Kidney epithelial cell (primary cell): ENCODE measurements at regions not wholly inside any gene's neighbourhood (a gene's known extent, or its start where the extent isn't known, plus 50 kb on each side); places are given as distances from the start of the nearest gene placed in this dataset.

Experiments used
- DNase-seq: peaks from one replicate; pipeline ENCODE4 v3.0.0-alpha.2; 2010; ENCODE audit warnings: low read depth
- H3K27me3 ChIP-seq: 2 replicates; pipeline ENCODE4 v1.6.0; 2011; ENCODE audit warnings: low read length; ENCODE audit not compliant: control insufficient read depth, insufficient read depth
- H3K36me3 ChIP-seq: 2 replicates; pipeline ENCODE4 v1.5.1; 2011; ENCODE audit warnings: low read length; ENCODE audit not compliant: control insufficient read depth, insufficient read depth
- H3K4me3 ChIP-seq: 2 replicates; pipeline ENCODE4 v1.5.1; 2011; ENCODE audit warnings: low read depth, mild to moderate bottlenecking, control low read depth, low read length
- TF ChIP-seq, protein P1 (sequence below): IDR thresholded peaks from 2 replicates; pipeline ENCODE4 v1.5.1; 2011; ENCODE audit warnings: mild to moderate bottlenecking, moderate library complexity, low read length, control low read depth, inconsistent platforms; ENCODE audit not compliant: insufficient read depth, poor library complexity, severe bottlenecking

GRCh38 chr14:98408713-98409112 lies 863.3 kb downstream of the BCL11B start:
- DNase-seq, result no peak
- Histone ChIP-seq H3K36me3 (no peaks in the 10 kb centered on the region), H3K4me3 (no peak overlapping the region), H3K27me3 (no peaks in the 10 kb centered on the region)
- TF ChIP-seq, protein P1, sequence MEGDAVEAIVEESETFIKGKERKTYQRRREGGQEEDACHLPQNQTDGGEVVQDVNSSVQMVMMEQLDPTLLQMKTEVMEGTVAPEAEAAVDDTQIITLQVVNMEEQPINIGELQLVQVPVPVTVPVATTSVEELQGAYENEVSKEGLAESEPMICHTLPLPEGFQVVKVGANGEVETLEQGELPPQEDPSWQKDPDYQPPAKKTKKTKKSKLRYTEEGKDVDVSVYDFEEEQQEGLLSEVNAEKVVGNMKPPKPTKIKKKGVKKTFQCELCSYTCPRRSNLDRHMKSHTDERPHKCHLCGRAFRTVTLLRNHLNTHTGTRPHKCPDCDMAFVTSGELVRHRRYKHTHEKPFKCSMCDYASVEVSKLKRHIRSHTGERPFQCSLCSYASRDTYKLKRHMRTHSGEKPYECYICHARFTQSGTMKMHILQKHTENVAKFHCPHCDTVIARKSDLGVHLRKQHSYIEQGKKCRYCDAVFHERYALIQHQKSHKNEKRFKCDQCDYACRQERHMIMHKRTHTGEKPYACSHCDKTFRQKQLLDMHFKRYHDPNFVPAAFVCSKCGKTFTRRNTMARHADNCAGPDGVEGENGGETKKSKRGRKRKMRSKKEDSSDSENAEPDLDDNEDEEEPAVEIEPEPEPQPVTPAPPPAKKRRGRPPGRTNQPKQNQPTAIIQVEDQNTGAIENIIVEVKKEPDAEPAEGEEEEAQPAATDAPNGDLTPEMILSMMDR, result no peak

DNA sequence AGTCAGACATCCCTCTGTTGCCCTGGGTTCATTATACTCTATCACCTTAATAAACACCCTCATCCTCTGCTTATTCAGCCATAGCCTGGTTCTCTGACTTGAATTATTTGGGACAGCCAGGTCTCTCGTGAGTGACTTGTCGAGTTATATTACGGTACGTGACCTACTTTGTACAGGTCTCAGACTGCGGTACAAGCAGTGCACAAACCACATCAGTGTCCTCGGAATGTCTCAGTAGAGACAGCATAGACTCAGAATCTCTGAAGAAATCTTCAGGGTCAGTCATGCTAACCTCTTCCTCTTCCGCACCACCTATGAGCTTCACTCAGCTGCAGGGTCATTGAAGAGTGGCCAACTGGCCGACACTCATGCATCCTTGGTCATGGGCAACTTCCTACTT lies 860.8 kb downstream of the BCL11B start:
- DNase-seq, result no peak
- no peaks in the 10 kb centered on the region for H3K36me3 ChIP-seq
- no peaks in the 10 kb centered on the region for H3K27me3 ChIP-seq
- TF ChIP-seq, protein P1, result no peak
- H3K4me3 ChIP-seq, result no peak overlapping the region

GRCh38 chr14:98412431-98412830 lies 859.6 kb downstream of the BCL11B start:
- Histone ChIP-seq H3K27me3 (no peaks in the 10 kb centered on the region), H3K4me3 (no peak overlapping the region), H3K36me3 (no peaks in the 10 kb centered on the region)
- no peak for DNase-seq
- TF ChIP-seq, protein P1, result no peak

- TF ChIP-seq, protein P1, result no peak
- Histone ChIP-seq H3K36me3 (no peaks in the 10 kb centered on the region), H3K4me3 (no peak overlapping the region), H3K27me3 (no peaks in the 10 kb centered on the region)
- DNase-seq, result no peak
These were observed 856.2 kb downstream of the BCL11B start for GRCh38 chr14:98415766-98416165.

- Histone ChIP-seq H3K4me3 (no peak overlapping the region), H3K27me3 (no peaks in the 10 kb centered on the region), H3K36me3 (no peaks in the 10 kb centered on the region)
- TF ChIP-seq, protein P1, result no peak
- DNase-seq, result no peak
These were observed 855.0 kb downstream of the BCL11B start for GRCh38 chr14:98417001-98417400.

- DNase-seq, result no peak
- H3K36me3 ChIP-seq, result no peaks in the 10 kb centered on the region
- H3K4me3 ChIP-seq, result no peak overlapping the region
- TF ChIP-seq, protein P1, result no peak
- H3K27me3 ChIP-seq, result no peaks in the 10 kb centered on the region
These were observed 843.5 kb downstream of the BCL11B start for GRCh38 chr14:98428483-98428994.
